GM23248 (cell line): ENCODE measurements at regions not wholly inside any gene's neighbourhood (a gene's known extent, or its start where the extent isn't known, plus 50 kb on each side); places are given as distances from the start of the nearest gene placed in this dataset.

ENCODE experiments used
- EZH2 ChIP-seq: fragments of 200-600 bp; sonication (generic); IDR thresholded peaks from 2 replicates; pipeline ENCODE4 v1.6.1; 2018; ENCODE audit warnings: antibody characterized with exemption, mild to moderate bottlenecking; ENCODE audit not compliant: insufficient read depth, poor library complexity, severe bottlenecking
- EZH2phosphoT487 ChIP-seq: fragments of 200-600 bp; sonication (generic); IDR thresholded peaks from 2 replicates; pipeline ENCODE4 v1.6.1; 2018; ENCODE audit warnings: antibody characterized with exemption, moderate library complexity, mild to moderate bottlenecking, low read depth; ENCODE audit not compliant: insufficient read depth

- no peak for TF ChIP-seq EZH2
- no peak for TF ChIP-seq EZH2phosphoT487
Measured at GRCh38 chr14:65993996-65994395, 492.2 kb upstream of the CCDC196 start.
